HG02798 (cell line): ENCODE measurements at regions not wholly inside any gene's neighbourhood (a gene's known extent, or its start where the extent isn't known, plus 50 kb on each side); places are given as distances from the start of the nearest gene placed in this dataset.

Experiments used
- ATAC-seq: cut with Tn5 transposase; IDR thresholded peaks from one replicate; pipeline ENCODE4 v1.9.1; 2021; ENCODE audit warnings: mild to moderate bottlenecking; ENCODE audit not compliant: unreplicated experiment, poor library complexity

- no peak for ATAC-seq
These were observed 333.4 kb downstream of the CHRM3 start for GRCh38 chr1:239719642-239720258.

- no peak for ATAC-seq
These were observed 335.7 kb downstream of the CHRM3 start for GRCh38 chr1:239722035-239722434.

DNA sequence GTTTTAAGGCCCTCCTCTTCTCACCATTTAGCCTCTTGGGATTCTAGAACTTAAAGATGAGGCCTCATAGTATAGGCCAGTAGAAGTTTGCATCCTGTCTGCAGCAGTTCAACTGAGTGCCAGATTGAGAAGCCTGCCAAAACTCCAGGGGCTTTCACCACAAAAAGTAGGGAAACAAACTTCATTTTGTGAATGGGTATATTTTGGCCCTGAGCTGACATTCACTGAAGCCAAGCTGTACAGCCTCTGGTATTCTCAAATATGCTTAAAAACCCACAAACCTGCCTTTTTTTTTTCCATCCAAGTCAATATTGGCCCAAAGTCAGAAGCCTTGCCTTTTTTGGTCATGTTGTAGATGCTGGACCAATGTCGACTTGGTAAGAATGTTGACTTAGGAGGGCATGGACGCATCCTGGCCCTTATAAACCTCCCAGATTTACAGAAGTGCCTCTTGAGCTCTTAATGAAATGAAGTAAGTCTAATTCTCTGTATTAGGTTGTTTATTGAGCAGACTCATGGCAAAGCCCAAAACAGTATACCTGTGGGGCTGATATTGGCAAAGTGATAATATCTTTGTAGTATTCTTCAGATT lies 337.5 kb downstream of the CHRM3 start:
- no peak for ATAC-seq

- no peak for ATAC-seq
These were observed 339.0 kb downstream of the CHRM3 start for GRCh38 chr1:239725371-239725770.

- ATAC-seq = no peak
These were observed 339.6 kb downstream of the CHRM3 start for GRCh38 chr1:239725933-239726332.

DNA sequence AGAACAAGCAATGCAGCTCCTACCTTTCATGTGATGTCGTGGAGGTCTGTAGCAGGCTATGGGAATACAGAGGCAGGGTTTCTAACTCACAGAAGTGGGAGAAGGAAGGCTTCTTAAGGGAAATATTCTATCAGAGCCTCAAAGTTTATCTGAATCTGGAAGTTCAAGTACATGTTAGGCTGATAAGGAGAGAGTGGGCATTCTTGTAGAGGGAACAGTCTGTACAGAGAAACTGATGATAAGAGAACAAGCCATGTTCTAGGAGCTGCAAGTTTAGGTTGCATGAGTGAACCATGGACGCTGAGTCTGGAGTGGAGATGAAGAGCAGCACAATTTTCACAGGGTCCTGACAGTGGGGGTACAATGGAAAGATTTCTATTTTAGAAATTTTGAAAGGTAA lies 344.0 kb downstream of the CHRM3 start:
- no peak for ATAC-seq

DNA sequence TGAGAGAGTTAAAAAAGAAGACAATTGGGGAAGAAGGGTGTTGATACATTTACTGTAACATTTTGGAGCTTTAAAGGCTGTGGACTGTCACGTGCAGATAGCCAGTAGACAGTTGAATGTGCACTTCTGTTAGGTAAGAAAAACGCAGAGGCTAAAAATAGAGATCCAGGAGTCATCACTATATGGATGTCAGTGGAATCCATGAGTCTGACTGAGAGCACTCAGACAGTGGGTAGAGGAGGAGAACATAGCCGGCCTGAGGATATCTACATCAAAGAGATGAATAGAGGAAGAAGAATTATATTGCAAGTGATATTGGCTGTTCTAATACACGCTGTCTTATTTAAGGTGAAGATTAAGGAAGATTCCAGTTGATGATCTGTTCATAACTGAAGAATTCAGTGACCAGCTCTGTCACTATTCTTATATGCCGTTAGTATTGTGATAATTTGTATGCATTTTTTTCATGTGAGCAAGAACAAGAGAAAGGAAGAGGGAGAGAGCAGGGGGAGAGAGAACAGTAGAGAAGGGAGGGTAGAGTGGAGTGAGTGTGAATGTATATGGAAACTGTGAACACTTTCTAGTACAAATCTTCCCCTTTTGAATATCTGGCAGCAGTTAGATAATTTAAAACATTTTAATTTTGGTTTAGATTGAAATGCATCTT lies 344.8 kb downstream of the CHRM3 start:
- no peak for ATAC-seq

GRCh38 chr1:239732770-239733169 lies 346.4 kb downstream of the CHRM3 start:
- no peak for ATAC-seq

DNA sequence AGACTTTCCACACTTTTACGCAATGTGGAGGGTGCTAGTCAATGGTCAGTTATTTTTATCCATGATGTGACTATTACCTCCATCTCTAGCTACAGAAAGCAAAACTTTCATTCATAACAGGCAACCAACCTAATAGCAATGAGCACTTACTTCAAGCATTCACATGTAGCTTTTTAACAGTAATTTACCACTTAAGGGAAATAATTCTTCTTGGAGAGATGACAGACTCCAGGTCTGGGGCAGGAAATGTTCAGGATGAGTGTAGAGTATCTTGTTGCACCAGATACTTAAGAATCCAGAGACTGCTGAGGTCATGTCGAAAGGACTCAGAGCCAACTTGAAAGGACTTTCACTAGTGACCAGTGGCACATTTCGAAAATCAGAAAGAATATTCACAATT lies 347.6 kb downstream of the CHRM3 start:
- no peak for ATAC-seq

GRCh38 chr1:239735111-239735510 lies 348.7 kb downstream of the CHRM3 start:
- no peak for ATAC-seq

- no peak for ATAC-seq
These were observed 350.1 kb downstream of the CHRM3 start for GRCh38 chr1:239736479-239736878.

DNA sequence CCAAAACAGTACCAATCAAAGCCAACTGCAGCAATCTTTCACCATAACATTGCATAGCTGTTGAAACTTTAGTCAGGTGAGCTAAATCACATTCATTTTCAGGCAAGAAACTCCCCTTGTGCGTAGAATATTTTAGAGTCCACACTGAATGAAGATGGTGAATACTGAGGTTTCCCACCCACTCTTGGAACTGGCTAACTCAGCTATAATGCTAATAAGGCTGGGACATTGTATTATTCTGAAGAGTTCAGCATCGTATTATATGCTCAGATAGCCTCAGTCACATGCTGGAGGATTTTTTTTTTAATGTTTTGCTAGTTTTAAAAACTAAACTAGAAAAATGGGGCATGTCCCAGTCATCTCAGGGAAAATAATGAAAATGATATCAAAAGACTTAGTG lies 352.3 kb upstream of the FMN2 start:
- ATAC-seq = no peak

DNA sequence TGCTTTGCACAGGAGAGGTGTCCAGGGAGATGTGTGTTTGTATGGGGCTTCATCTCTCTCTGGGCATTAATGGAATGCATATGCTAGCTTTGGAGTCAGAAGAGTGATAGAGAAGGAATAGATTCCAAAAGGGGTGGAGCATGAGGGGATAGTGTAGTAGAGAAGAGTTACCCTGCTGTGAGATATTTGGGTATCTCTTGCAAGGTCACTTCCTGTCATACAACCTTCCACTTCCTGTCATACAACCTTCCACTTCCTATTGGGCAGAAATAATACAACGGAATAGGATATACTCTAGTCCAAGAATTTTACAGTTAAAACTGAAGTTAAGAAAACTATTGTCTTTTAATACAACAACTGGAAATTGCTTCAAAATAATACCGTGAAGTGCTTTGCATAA lies 351.8 kb upstream of the FMN2 start:
- ATAC-seq = no peak

- ATAC-seq = no peak
These were observed 349.1 kb upstream of the FMN2 start for GRCh38 chr1:239742416-239743109.

DNA sequence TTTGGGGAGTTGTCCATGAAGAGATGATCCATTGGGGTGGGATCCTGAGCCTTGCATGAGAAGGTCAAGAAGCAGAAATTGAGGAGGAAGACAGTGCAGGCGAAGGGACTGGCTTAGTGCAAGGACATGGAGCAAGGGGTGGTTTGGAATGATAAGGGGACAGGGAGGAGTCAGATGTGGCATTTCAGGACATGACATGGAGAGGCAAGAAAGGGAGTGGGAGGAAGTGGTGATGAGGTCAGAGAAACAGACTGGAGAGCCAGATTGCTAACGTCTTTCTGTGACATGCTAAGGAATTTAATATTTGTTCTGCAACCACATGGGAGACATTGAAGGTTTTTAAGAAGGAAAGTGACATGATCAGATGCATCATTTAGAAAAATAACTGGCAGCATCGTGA lies 346.8 kb upstream of the FMN2 start:
- no peak for ATAC-seq

DNA sequence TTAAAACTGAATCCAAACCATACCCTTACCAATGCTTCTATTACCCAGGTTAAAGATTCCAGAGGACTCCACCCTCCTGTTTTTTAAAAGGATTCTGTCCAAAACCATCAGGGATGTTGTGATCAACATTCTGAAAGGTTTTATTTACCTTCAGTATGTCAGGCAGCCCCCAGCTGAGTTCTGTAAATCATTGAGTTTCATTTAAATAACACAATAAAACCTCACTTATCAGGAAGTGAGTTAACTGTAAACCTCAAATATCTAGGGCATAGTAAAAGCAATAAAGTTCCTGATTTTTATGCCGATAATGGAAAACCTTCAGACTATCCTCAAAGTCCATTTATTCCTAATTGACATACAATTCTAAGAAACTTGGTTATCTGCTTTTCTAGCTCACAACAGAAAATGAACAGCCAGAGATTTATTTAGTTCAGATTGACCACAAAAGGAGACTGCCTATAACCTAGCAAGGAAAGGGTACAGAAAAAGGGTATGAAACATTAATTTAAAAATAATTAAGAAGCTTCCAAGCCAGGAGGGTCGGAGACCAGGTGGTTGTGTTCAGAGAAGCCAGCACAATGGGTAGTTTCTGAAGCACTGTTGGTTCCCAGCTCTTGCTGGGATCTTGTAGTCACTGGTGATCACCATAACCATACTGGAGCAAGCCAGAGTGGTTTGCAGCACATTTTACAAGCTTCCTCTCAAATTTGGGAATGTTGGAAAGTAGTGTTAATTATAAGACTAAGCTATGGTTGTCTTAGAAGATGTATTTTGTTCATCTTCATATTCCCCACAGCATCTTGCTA lies 336.4 kb upstream of the FMN2 start:
- no peak for ATAC-seq

DNA sequence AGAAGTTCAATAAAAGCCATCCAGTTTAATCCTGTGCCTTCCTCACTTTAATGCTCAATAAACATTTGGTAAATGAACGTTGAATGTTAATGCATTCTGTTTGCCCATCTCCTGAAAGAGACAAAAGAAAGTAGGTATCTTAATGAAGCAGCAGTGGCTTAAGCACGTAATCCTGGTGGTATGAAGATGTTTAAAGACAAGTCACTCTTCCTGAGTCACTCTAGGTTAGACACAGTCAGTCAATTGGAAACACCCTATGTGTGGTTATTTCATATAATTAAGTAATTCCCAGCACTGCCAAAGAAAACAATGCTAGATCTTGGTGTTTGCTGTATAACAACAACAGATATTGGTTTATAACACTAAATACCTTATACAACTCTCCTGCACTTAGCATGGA lies 334.0 kb upstream of the FMN2 start:
- ATAC-seq = no peak

- ATAC-seq = no peak
These were observed 332.9 kb upstream of the FMN2 start for GRCh38 chr1:239758756-239759155.

DNA sequence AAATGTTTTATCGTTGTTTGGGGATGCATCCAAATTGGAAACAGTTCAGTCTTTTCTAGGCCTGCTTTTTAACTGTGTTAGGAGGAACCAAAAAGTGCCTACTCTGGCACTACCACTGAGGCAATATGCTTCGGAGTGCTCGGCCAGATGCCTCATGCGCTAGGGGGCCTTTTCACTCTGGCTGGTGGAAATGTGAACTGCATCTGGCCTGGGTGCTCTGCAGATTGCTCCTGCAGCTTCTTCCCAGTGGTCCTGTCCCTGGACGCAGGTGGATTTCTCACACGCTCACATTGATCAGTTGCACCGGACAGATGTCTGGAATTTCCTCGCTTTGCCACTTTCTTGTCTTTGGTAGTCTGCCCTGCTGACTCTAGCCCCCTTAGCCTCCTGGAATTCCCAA lies 330.2 kb upstream of the FMN2 start:
- ATAC-seq = no peak

- no peak for ATAC-seq
These were observed 327.8 kb upstream of the FMN2 start for GRCh38 chr1:239763850-239764249.

- ATAC-seq = no peak
These were observed 327.1 kb upstream of the FMN2 start for GRCh38 chr1:239764546-239764945.
